Spleen (tissue), 11 donors: ENCODE measurements at regions not wholly inside any gene's neighbourhood (a gene's known extent, or its start where the extent isn't known, plus 50 kb on each side); places are given as distances from the start of the nearest gene placed in this dataset.

Experiments used
- DNase-seq: peaks from one replicate; pipeline ENCODE4 v3.0.0-alpha.2; 2020
- H3K27ac ChIP-seq, 8 donors: fragments of 200-600 bp; sonication (generic) in 7 of 8; 1 replicate in 4 of 8; 2 replicates in 4 of 8; pipeline versions ENCODE4 v1.5.0 to v1.8.0; 2016 to 2021; ENCODE audit warnings: inconsistent platforms in 4 of 8, mild to moderate bottlenecking in 4 of 8, moderate library complexity in 1 of 8
- H3K27me3 ChIP-seq, 7 donors: fragments of 200-600 bp; sonication (generic) in 6 of 7; replicated peaks in 1 of 7; 1 replicate in 4 of 7; 2 replicates in 3 of 7; pipeline versions ENCODE4 v1.5.0 to v1.8.0; 2016 to 2021; ENCODE audit warnings: inconsistent platforms in 3 of 7, mild to moderate bottlenecking in 1 of 7
- H3K36me3 ChIP-seq, 6 donors: fragments of 200-600 bp; sonication (generic) in 5 of 6; 1 replicate in 4 of 6; 2 replicates in 2 of 6; pipeline versions ENCODE4 v1.5.0 to v1.8.0; 2016 to 2021; ENCODE audit warnings: inconsistent platforms in 2 of 6
- H3K4me1 ChIP-seq, 6 donors: fragments of 200-600 bp; sonication (generic) in 5 of 6; 1 replicate in 3 of 6; 2 replicates in 3 of 6; pipeline versions ENCODE4 v1.5.0 to v1.8.0; 2016 to 2021; ENCODE audit warnings: inconsistent platforms in 3 of 6
- H3K4me3 ChIP-seq, 8 donors: fragments of 200-600 bp; sonication (generic) in 7 of 8; 1 replicate in 4 of 8; 2 replicates in 4 of 8; pipeline versions ENCODE4 v1.5.0 to v1.8.0; 2016 to 2021; ENCODE audit warnings: inconsistent platforms in 4 of 8, mild to moderate bottlenecking in 4 of 8, moderate library complexity in 2 of 8
- H3K9me3 ChIP-seq, 8 donors: fragments of 200-600 bp; sonication (generic) in 7 of 8; 1 replicate in 4 of 8; 2 replicates in 4 of 8; pipeline versions ENCODE4 v1.5.0 to v1.8.0; 2016 to 2021; ENCODE audit warnings: inconsistent platforms in 4 of 8
- CTCF ChIP-seq, 11 experiments: fragments of 200-600 bp in 7 of 11; fragments of 450-650 bp in 4 of 11; sonication (generic) in 4 of 11; IDR thresholded peaks in 8 of 11; conservative IDR thresholded peaks in 3 of 11; 1 replicate in 7 of 11; 2 replicates in 4 of 11; pipeline versions ENCODE4 v1.4.0 to v1.8.0; 2016 to 2021; ENCODE audit warnings: antibody characterized with exemption in 11 of 11, inconsistent platforms in 4 of 11, mild to moderate bottlenecking in 1 of 11
- POLR2A ChIP-seq, 3 donors: fragments of 450-650 bp; IDR thresholded peaks; one replicate each; pipeline ENCODE4 v1.5.1; 2017; ENCODE audit warnings: antibody characterized with exemption in 3 of 3, mild to moderate bottlenecking in 1 of 3
- POLR2AphosphoS5 ChIP-seq, 3 donors: sonication (generic); formaldehyde crosslinking; IDR thresholded peaks; one replicate each; pipeline ENCODE4 v1.5.1; 2017; ENCODE audit warnings: antibody characterized with exemption in 3 of 3
- WGBS, 5 donors: extraction: QIAGEN DNeasy Blood & Tissue Kit in 3 of 5; methylation state at CpG; one replicate each; pipeline versions ENCODE4 v1.1.5 to v1.1.7; 2013 to 2018; 5-methylcytosine and 5-hydroxymethylcytosine counted together
- intact Hi-C: fragments of 100-400 bp; cut with DNase I; formaldehyde crosslinking; loops from one replicate; pipeline ENCODE4 v1.15.0; 2023; ENCODE audit warnings: low total_unique reads
- donor health status: healthy with polysubstance abuse.
- donor health status: DM: no; HTN: no; CAD: no; lungs with moderate emphysema.
- donor health status: DM: no; HTN: no; CAD: no.
- donor health status: Bipolar disorder and iron deficiency.
- donor health status: healthy.
- donor health status: DM: no; HTN: no; CAD: no.
- donor health status: DM: yes; HTN: yes; CAD: no.

GRCh38 chr5:96326902-96327301 lies 106.1 kb downstream of the PCSK1 start:
- Histone ChIP-seq H3K27me3 (no peaks in the 10 kb centered on the region), H3K4me1 (peaks cover 0 to 13% (median 6%) of the 10 kb centered on the region in 6 donors), H3K27ac (no peak overlapping the region), H3K4me3 (no peak overlapping the region), H3K9me3 (no peaks in the 10 kb centered on the region), H3K36me3 (no peaks in the 10 kb centered on the region)
- 76 to 89% (median 82%) methylated on average over 4 of the region's 4 CpGs for WGBS, 5 donors
- intact Hi-C loops = no loop called here
- no peak for DNase-seq
- TF ChIP-seq CTCF (IDR thresholded peaks at IDR 0.05 in 8 of 11, conservative IDR thresholded peaks at IDR 0.05 in 3 of 11) (no peak), POLR2A (IDR thresholded peaks at IDR 0.05) (no peak), POLR2AphosphoS5 (IDR thresholded peaks at IDR 0.05) (no peak)

- H3K36me3 ChIP-seq = no peaks in the 10 kb centered on the region
- TF ChIP-seq CTCF (IDR thresholded peaks at IDR 0.05 in 8 of 11, conservative IDR thresholded peaks at IDR 0.05 in 3 of 11) (no peak), POLR2A (IDR thresholded peaks at IDR 0.05) (no peak), POLR2AphosphoS5 (IDR thresholded peaks at IDR 0.05) (no peak)
- no peak overlapping the region for H3K27ac ChIP-seq
- no peaks in the 10 kb centered on the region for H3K4me1 ChIP-seq
- no peaks in the 10 kb centered on the region for H3K27me3 ChIP-seq
- H3K9me3 ChIP-seq = no peaks in the 10 kb centered on the region
- intact Hi-C loops = no loop called here
- DNase-seq = no peak
- no peak overlapping the region for H3K4me3 ChIP-seq
- WGBS, 5 donors = 90 to 98% (median 93%) methylated on average over 2 of the region's 2 CpGs
These were observed 108.3 kb downstream of the PCSK1 start for GRCh38 chr5:96324708-96325107.

DNA sequence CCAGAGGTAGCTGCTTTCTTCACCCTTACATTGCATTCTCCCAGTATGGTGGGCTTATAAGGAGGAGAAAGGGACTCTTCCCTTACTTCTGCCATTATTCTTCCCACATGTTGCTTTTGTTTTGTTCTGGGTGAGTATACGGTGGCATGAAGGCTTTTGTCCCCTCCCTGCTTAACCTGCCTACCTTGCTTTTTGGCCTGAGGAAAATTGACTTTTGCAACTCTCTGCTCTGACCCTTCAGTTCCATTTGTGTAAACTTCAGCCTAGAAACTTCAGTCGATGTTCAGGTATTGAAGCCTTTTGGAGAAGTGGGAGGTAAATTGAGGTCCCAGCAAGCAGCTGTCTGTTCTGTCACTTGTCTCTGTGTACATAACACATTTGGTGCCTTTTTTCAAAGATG lies 110.2 kb downstream of the PCSK1 start:
- WGBS, 5 donors = 75 to 87% (median 82%) methylated on average over 2 of the region's 2 CpGs
- no peak for DNase-seq
- intact Hi-C loops = no loop called here
- no peak overlapping the region for H3K4me3 ChIP-seq
- H3K27me3 ChIP-seq = no peaks in the 10 kb centered on the region
- H3K27ac ChIP-seq = no peak overlapping the region
- no peaks in the 10 kb centered on the region for H3K9me3 ChIP-seq
- no peak for TF ChIP-seq POLR2A (IDR thresholded peaks at IDR 0.05)
- H3K36me3 ChIP-seq = no peaks in the 10 kb centered on the region
- H3K4me1 ChIP-seq = no peaks in the 10 kb centered on the region

GRCh38 chr5:96322217-96322616 lies 110.8 kb downstream of the PCSK1 start:
- no peaks in the 10 kb centered on the region for H3K9me3 ChIP-seq
- no peak overlapping the region for H3K4me3 ChIP-seq
- no peak for TF ChIP-seq CTCF (IDR thresholded peaks at IDR 0.05 in 8 of 11, conservative IDR thresholded peaks at IDR 0.05 in 3 of 11)
- no peak for TF ChIP-seq POLR2A (IDR thresholded peaks at IDR 0.05)
- intact Hi-C loops = no loop called here
- no peak for DNase-seq
- no peaks in the 10 kb centered on the region for H3K4me1 ChIP-seq
- no peaks in the 10 kb centered on the region for H3K36me3 ChIP-seq
- H3K27ac ChIP-seq = no peak overlapping the region
- 72 to 91% (median 89%) methylated on average over 3 of the region's 3 CpGs for WGBS, 5 donors
- no peaks in the 10 kb centered on the region for H3K27me3 ChIP-seq

DNA sequence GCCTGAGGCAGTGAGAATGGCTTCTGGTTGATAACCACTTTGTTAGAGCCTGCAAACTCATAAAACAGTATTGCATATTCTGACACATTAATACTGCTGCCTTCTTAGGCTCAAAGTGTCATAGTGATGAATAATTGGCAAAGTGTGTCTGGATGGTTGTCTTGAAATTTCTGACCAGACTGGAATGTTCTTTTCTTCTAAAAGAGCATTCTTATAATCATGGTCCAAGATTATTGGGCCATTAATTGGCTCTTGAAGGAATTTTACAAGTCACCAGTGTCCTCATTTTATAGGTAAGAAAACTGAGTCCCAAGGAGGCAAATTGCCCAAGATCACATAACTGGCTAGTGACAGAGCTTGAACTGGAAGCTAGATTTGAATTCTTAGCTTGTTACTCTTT lies 111.7 kb downstream of the PCSK1 start:
- Histone ChIP-seq H3K27ac (no peak overlapping the region), H3K9me3 (no peaks in the 10 kb centered on the region), H3K4me3 (no peak overlapping the region), H3K36me3 (no peaks in the 10 kb centered on the region), H3K4me1 (no peaks in the 10 kb centered on the region), H3K27me3 (no peaks in the 10 kb centered on the region)
- intact Hi-C loops = no loop called here
- TF ChIP-seq POLR2A (IDR thresholded peaks at IDR 0.05) = no peak
- TF ChIP-seq POLR2AphosphoS5 (IDR thresholded peaks at IDR 0.05) = no peak
- no peak for TF ChIP-seq CTCF (IDR thresholded peaks at IDR 0.05 in 8 of 11, conservative IDR thresholded peaks at IDR 0.05 in 3 of 11)
- DNase-seq = no peak
